GM21825 (cell line): ENCODE measurements at regions not wholly inside any gene's neighbourhood (a gene's known extent, or its start where the extent isn't known, plus 50 kb on each side); places are given as distances from the start of the nearest gene placed in this dataset.

ENCODE experiments used
- ATAC-seq: cut with Tn5 transposase; IDR thresholded peaks from one replicate; pipeline ENCODE4 v1.9.1; 2021; ENCODE audit warnings: mild to moderate bottlenecking, moderate library complexity; ENCODE audit not compliant: unreplicated experiment

DNA sequence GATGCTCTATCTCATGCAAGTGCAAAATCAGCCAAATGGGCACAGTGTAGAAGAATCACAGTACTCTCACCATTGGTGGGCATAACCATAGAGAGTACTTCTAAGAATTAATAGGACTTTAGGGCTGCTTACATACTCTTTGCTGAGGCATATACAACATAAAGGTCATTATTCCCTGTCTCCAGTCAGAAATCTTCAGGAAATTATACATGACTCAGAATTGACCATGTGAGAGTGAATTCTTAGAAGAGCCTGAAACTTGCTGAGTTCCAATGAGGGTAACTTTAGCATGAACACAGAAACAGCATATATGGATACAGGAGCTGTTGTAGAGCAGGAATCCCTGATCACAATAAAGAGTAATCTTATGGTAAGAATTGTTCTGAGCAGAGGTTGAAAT, 498.7 kb downstream of the TENT5A start:
- ATAC-seq: no peak

DNA sequence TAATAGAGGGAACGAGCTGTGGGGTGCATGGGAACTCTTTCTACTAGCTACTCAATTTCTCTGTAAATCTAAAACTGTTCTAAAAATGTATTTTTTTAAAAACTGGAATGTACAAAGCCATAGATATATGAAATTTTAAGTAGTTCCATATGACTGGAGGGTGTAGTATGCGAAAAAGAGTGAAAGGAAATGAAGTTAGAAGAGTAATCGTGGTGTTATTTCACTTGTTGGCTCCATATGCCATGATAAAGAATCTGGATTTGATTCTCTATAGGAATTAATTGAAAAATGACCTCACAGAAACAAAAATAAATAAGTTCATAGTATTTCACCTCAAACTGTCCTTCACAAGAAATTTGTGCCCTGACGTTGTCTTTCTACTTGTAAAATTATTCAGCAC, 500.2 kb downstream of the TENT5A start:
- ATAC-seq: no peak

DNA sequence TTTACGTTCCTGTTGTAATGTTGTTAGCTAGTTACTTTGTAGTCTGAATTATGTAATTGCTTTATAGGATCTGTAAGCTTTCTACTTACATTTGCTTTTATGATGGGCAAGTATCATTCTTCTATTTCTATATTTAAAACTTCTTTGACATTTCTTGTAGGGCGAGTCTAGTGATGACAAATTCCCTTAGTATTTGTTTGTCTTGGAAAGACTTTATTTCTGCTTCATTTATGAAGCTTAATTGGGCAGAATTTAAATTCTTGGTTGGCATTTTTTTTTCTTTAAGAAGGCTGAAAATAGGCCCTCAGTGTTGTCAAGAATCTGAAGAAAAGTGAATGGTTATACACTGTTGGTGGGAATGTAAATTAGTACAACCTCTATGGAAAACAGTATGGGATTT, 506.3 kb downstream of the TENT5A start:
- ATAC-seq: no peak

- ATAC-seq: no peak
Measured at GRCh38 chr6:81242624-81243023, 509.9 kb downstream of the TENT5A start.

DNA sequence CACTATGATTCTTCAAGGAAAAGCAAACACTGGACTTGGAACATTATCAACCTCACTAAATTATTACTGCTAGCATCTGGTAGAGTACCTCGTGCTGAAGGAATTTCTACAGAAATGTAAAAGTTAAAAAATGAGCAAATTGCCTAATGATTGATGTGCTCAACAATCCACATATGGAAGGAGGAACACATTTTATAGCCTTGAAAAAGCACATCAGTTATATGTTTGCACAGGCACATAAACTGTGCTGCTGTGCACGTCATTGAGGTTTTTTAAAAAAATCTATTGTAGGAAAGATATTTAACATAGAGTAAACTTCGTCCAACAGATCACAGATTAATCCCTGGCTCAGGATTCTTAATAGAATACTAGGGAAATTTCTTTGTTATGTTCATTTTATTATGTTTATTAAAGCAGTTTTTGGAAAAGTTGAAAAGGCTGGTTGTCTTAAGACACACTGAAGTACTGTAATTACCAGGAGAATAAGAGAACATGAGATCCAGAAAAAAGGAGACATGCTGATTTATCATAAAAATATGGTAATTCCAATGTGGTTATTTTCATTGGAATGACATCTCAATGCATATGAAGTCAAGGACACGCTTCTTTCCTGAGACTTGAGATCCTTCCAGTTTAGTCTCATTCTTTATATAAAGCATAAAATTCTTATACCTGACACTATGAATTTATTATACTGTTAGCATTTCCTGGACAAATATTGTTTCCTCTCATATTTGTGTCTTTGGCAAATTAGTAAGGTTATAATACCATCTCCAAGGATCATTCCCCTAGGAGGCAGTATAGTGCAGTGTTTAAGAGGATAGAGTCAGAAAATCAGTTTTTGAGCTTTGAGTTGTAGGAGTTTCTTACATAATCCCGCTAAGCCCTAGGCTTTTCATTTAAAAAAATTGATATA, 511.1 kb downstream of the TENT5A start:
- no peak for ATAC-seq

DNA sequence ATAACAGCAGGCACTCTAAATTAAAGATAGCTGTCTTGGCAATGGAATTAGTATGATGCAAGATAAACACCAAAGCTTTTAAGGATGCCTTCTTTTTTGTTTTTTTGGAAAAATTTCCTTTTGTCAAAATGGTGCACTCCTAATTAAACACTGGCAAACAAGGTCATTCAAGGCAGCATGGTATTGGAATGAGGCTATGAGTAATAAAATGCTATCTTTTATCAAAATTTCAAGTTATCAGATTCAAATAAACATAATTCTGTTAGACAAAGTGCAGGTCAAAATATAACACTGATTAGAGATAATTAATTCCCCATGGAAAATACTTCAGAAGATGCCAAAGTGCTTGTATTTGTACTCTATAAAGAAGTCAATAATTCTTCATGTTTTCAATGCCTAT, 514.1 kb downstream of the TENT5A start:
- ATAC-seq: no peak

- ATAC-seq: no peak
Measured at GRCh38 chr6:81237226-81237625, 515.3 kb downstream of the TENT5A start.

- no peak for ATAC-seq
Measured at GRCh38 chr6:81235512-81235911, 517.0 kb downstream of the TENT5A start.

DNA sequence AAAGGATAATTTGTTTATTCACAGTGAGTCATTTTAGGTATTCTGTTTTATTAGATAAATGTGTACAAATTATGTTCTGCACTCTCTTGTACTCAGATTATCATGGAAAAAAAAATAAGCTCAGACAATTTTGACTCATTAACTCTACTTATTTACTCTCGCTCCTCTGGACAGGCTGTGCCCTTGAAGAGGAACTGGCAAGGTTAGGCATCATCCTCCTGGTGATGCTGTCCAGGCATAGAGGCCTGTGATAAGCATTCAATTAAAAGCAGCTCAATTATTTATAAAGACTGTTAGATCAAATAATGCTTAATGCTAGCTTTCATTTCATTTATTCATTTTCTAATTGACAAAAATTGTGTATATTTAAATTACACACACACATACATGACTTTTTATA, 518.5 kb downstream of the TENT5A start:
- ATAC-seq: no peak

DNA sequence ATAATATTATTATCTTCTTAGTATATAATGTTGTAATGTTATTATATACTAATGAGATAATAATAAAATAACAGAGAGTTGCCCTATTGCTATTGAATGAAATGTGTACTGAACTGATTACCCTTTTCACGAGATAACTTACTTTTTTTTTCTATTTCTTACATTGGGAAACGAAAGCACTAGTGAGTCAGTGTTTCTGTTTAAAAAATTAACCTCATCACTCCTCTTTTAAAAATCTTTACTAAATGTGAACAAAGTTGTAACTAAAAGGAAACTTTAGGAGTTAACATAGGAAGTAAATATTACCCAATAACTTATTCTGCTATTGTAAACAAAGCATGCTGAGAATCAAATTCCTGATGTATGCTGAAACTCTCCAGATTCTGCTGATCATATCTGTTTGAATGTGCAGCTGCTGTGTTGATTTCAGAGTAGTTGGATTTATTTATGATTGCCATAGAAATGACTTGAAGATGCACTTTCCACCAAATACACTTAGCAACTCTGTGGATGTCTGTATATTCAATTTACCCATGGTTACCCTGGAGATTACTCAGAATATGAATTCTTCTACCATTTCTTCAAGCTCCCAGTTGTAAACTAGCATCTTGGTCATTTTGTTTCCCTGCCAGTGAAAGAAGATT, 523.4 kb downstream of the TENT5A start:
- no peak for ATAC-seq

GRCh38 chr6:81226957-81227356, 525.5 kb downstream of the TENT5A start:
- ATAC-seq: no peak

DNA sequence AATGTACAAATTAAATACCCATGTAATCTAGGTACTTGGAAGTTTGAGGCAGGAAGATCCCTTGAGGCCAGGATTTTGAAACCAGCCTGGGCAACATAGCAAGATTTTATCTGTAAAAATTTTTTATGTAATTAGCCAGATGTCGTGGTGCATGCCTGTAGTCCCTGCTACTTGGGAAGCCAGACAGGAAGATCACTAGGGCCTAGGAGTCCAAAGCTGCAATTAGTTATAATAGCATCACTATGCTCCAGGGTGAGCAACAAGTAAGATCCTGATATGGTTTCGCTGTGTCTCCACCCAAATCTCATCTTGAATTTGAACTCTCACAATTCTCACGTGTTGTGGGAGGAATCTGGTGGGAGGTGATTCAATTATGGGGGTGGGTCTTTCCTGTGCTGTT, 535.8 kb downstream of the TENT5A start:
- no peak for ATAC-seq

DNA sequence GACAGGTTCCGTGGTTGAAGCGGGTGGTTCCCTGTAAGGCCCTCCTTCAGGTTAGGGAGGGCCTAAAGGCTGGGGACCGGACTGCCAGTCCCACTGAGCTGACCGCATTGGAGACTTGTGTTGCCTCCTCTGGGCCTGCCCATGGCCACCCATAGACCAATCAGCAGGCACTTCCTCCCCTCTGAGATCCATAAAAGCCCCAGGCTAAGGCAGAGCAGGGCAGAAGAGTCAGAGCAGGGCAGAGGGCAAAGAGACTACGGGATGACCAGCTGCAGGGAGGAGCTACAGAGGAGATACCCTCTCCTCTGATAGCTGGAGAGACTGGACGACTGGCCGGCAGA, 537.4 kb downstream of the TENT5A start:
- no peak for ATAC-seq

- no peak for ATAC-seq
Measured at GRCh38 chr6:81214414-81215091, 537.9 kb downstream of the TENT5A start.

DNA sequence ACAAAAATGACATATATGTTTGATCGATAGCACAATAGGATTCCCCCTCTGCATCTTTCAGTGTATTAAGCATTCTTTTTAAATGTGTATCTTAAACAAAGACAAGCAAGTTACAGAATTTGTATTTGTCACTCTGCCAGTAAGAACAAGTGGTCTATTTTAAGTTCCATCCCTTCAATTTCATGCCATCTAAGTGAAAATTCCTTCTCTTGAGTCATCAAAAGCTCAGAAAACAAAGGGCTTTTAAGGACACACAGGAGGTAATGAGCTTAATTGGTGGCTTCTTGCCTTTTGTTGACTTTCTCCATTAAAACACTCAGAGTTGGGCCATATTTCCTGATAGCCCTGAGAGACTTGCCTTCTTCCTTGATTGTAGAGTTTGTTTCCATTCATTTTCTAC, 547.8 kb downstream of the TENT5A start:
- ATAC-seq: no peak

GRCh38 chr6:81194374-81194773, 558.1 kb downstream of the TENT5A start:
- no peak for ATAC-seq

- no peak for ATAC-seq
Measured at GRCh38 chr6:81172056-81172740, 580.3 kb downstream of the TENT5A start.

- ATAC-seq: no peak
Measured at GRCh38 chr6:81169166-81169565, 583.3 kb downstream of the TENT5A start.

- no peak for ATAC-seq
Measured at GRCh38 chr6:81166770-81167169, 585.7 kb downstream of the TENT5A start.

DNA sequence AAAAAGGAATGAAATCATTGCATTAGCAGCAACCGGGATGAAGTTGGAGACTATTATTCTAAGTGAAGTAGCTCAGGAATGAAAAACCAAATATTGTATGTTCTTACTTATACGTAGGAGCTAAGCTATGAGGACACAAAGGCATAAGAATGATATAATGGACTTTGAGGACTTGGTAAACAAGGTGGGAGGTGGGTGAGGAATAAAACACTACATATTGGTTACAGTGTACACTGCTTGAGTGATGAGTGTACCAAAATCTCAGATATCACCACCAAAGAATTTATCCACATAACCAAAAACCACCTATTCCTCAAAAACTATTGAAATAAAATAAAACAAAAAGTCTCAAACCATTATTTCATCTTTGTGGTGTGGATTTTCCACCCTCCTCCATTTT, 593.5 kb downstream of the TENT5A start:
- no peak for ATAC-seq

- no peak for ATAC-seq
Measured at GRCh38 chr6:81148751-81149150, 603.7 kb downstream of the TENT5A start.
